ENCODE measurements at regions not wholly inside any gene's neighbourhood (a gene's known extent, or its start where the extent isn't known, plus 50 kb on each side); places are given as distances from the start of the nearest gene placed in this dataset.

- H3K4me3 ChIP-seq (ENCODE audit: low read depth in 1 of 2, low read length in 2 of 2): no peak overlapping the region
Measured at GRCh38 chr4:20474119-20474518, 222.4 kb downstream of the SLIT2 start.

DNA sequence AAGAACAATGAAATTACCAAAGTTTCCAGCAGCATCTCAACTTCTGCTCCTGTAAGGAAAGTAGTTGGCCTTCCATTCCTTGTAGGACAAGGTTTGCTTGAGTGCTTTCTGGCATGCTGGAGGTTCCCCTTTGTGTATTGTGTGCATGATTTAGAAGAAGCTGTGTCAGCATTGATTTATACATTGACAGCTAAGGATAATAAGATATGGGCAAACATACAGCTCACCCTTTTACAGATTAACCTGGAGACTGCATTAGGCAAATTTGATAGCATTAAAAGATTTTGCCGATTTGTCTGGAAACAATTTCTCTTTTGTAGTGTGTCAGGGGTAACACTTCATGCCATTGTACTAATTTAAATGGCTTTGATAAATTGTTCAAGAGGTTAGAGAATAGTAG is 221.8 kb upstream of the PACRGL start:
- Histone ChIP-seq H3K27ac (ENCODE audit: low read depth, low read length) (no peak overlapping the region), H3K9ac (ENCODE audit: low read depth in 1 of 2, low read length in 2 of 2) (no peak overlapping the region), H3K9me3 (ENCODE audit: control insufficient read depth in 1 of 2, low read length in 2 of 2) (no peaks in the 10 kb centered on the region)

More at GRCh38 chr4:20474119-20474518, 222.4 kb downstream of the SLIT2 start:
- Histone ChIP-seq H3K9ac (ENCODE audit: low read depth in 1 of 2, low read length in 2 of 2) (no peak overlapping the region), H3K36me3 (ENCODE audit: control insufficient read depth in 1 of 2, insufficient read depth in 2 of 2, low read length in 2 of 2) (no peaks in the 10 kb centered on the region), H3K4me1 (ENCODE audit: control insufficient read depth in 1 of 2, insufficient read depth in 2 of 2, low read length in 2 of 2) (no peaks in the 10 kb centered on the region), H3K27ac (ENCODE audit: low read depth, low read length) (no peak overlapping the region), H3K9me3 (ENCODE audit: control insufficient read depth in 1 of 2, low read length in 2 of 2) (no peaks in the 10 kb centered on the region), H3K27me3 (ENCODE audit: control insufficient read depth in 1 of 2, insufficient read depth in 2 of 2, low read length in 2 of 2) (no peaks in the 10 kb centered on the region)

DNA sequence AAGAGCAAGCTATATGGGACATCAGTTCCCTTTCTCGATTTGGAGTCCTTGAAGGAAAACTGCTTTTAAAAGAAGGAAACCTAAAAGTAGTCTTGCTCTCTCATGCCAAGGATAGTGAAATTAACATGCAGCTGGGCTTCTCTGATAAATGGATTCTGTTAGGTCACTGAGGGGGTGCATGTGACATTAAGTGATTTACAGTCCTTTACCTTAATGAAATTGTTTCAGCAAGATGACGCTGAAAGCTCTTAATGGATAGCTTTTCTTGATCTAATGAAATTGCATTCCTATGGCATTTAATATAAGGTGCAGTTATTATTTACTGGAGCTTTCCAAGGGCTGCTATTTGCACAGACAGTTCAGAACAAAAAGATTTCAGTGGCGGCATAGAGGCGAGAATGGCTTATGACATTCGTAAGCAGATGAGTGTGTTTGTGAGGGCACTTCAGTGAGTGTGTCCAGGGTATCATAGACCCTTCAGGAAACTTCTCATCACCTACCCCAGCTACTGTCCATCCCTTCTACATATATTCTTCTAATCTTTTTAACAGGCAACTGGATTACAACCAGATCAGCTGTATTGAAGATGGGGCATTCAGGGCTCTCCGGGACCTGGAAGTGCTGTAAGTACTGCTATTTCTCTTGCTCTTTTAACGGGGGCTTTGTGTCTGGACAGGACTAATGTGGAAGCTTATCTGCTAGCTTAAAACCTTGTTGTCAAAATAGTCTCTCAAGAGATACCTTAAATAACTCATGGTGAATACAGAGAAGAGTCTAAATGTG is 219.9 kb upstream of the PACRGL start:
- H3K4me3 ChIP-seq (ENCODE audit: low read depth in 1 of 2, low read length in 2 of 2): no peak overlapping the region

More for the DNA sequence above, 221.8 kb upstream of the PACRGL start:
- no peaks in the 10 kb centered on the region for H3K4me1 ChIP-seq (ENCODE audit: control insufficient read depth in 1 of 2, insufficient read depth in 2 of 2, low read length in 2 of 2)
- no peaks in the 10 kb centered on the region for H3K36me3 ChIP-seq (ENCODE audit: control insufficient read depth in 1 of 2, insufficient read depth in 2 of 2, low read length in 2 of 2)
- no peak overlapping the region for H3K4me3 ChIP-seq (ENCODE audit: low read depth in 1 of 2, low read length in 2 of 2)
- no peaks in the 10 kb centered on the region for H3K27me3 ChIP-seq (ENCODE audit: control insufficient read depth in 1 of 2, insufficient read depth in 2 of 2, low read length in 2 of 2)

DNA sequence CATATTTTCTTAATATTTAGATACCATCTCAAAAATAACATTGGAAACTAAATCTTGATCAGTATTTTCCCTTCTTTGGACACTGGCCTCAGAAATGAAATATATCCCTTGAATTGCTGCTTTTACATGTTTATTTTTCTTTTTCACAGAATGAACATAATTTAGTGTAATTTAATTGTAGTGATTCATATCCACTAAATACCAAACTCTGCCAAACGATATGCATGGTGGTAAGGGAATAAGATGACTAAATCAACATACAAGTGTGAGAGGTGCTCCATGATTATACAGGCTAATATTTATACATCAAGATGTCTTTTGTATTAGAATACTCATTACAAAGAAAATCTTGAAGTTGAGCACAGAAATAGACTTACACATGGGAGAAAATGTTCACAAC is 216.8 kb upstream of the PACRGL start:
- H3K27me3 ChIP-seq (ENCODE audit: control insufficient read depth in 1 of 2, insufficient read depth in 2 of 2, low read length in 2 of 2): no peaks in the 10 kb centered on the region
- no peaks in the 10 kb centered on the region for H3K9me3 ChIP-seq (ENCODE audit: control insufficient read depth in 1 of 2, low read length in 2 of 2)
- peaks cover 0 to 10% of the 10 kb centered on the region in 2 donors for H3K4me1 ChIP-seq (ENCODE audit: control insufficient read depth in 1 of 2, insufficient read depth in 2 of 2, low read length in 2 of 2)
- H3K36me3 ChIP-seq (ENCODE audit: control insufficient read depth in 1 of 2, insufficient read depth in 2 of 2, low read length in 2 of 2): no peaks in the 10 kb centered on the region
- no peak overlapping the region for H3K9ac ChIP-seq (ENCODE audit: low read depth in 1 of 2, low read length in 2 of 2)
- no peak overlapping the region for H3K4me3 ChIP-seq (ENCODE audit: low read depth in 1 of 2, low read length in 2 of 2)
- no peak overlapping the region for H3K27ac ChIP-seq (ENCODE audit: low read depth, low read length)

More for the DNA sequence above, 219.9 kb upstream of the PACRGL start:
- Histone ChIP-seq H3K36me3 (ENCODE audit: control insufficient read depth in 1 of 2, insufficient read depth in 2 of 2, low read length in 2 of 2) (no peaks in the 10 kb centered on the region), H3K27me3 (ENCODE audit: control insufficient read depth in 1 of 2, insufficient read depth in 2 of 2, low read length in 2 of 2) (no peaks in the 10 kb centered on the region), H3K9ac (ENCODE audit: low read depth in 1 of 2, low read length in 2 of 2) (no peak overlapping the region), H3K9me3 (ENCODE audit: control insufficient read depth in 1 of 2, low read length in 2 of 2) (no peaks in the 10 kb centered on the region), H3K4me1 (ENCODE audit: control insufficient read depth in 1 of 2, insufficient read depth in 2 of 2, low read length in 2 of 2) (no peaks in the 10 kb centered on the region), H3K27ac (ENCODE audit: low read depth, low read length) (no peak overlapping the region)

DNA sequence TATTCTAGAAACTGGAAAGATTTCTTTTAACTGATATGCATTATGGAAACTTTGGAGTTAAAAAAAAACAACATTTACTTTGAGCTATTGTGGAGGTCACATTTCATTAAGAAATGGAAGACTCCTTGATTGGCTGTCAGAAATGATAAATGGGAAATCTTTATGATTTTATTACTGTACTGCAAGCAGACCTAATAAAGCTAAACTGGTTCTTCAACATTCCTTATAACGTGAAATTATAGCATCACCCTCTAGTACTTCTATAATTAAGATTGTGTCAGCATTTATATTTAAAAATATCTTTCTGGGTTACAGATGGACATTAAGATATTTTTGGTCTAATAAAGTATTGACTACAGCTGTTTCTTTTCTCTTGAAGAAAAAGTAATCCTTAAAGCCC is 213.8 kb upstream of the PACRGL start:
- H3K4me1 ChIP-seq (ENCODE audit: control insufficient read depth in 1 of 2, insufficient read depth in 2 of 2, low read length in 2 of 2): peaks cover 0 to 10% of the 10 kb centered on the region in 2 donors
- no peak overlapping the region for H3K4me3 ChIP-seq (ENCODE audit: low read depth in 1 of 2, low read length in 2 of 2)
- no peak overlapping the region for H3K9ac ChIP-seq (ENCODE audit: low read depth in 1 of 2, low read length in 2 of 2)
- H3K27me3 ChIP-seq (ENCODE audit: control insufficient read depth in 1 of 2, insufficient read depth in 2 of 2, low read length in 2 of 2): no peaks in the 10 kb centered on the region
- no peak overlapping the region for H3K27ac ChIP-seq (ENCODE audit: low read depth, low read length)
- no peaks in the 10 kb centered on the region for H3K36me3 ChIP-seq (ENCODE audit: control insufficient read depth in 1 of 2, insufficient read depth in 2 of 2, low read length in 2 of 2)
- no peaks in the 10 kb centered on the region for H3K9me3 ChIP-seq (ENCODE audit: control insufficient read depth in 1 of 2, low read length in 2 of 2)

GRCh38 chr4:20487446-20487845 is 212.8 kb upstream of the PACRGL start:
- Histone ChIP-seq H3K9ac (ENCODE audit: low read depth in 1 of 2, low read length in 2 of 2) (no peak overlapping the region), H3K9me3 (ENCODE audit: control insufficient read depth in 1 of 2, low read length in 2 of 2) (no peaks in the 10 kb centered on the region), H3K36me3 (ENCODE audit: control insufficient read depth in 1 of 2, insufficient read depth in 2 of 2, low read length in 2 of 2) (no peaks in the 10 kb centered on the region), H3K27ac (ENCODE audit: low read depth, low read length) (no peak overlapping the region), H3K27me3 (ENCODE audit: control insufficient read depth in 1 of 2, insufficient read depth in 2 of 2, low read length in 2 of 2) (no peaks in the 10 kb centered on the region), H3K4me1 (ENCODE audit: control insufficient read depth in 1 of 2, insufficient read depth in 2 of 2, low read length in 2 of 2) (peaks cover 0 to 10% of the 10 kb centered on the region in 2 donors), H3K4me3 (ENCODE audit: low read depth in 1 of 2, low read length in 2 of 2) (no peak overlapping the region)

- Histone ChIP-seq H3K27ac (ENCODE audit: low read depth, low read length) (no peak overlapping the region), H3K36me3 (ENCODE audit: control insufficient read depth in 1 of 2, insufficient read depth in 2 of 2, low read length in 2 of 2) (no peaks in the 10 kb centered on the region), H3K4me3 (ENCODE audit: low read depth in 1 of 2, low read length in 2 of 2) (no peak overlapping the region)
Measured at GRCh38 chr4:20487852-20488251, 212.4 kb upstream of the PACRGL start.

DNA sequence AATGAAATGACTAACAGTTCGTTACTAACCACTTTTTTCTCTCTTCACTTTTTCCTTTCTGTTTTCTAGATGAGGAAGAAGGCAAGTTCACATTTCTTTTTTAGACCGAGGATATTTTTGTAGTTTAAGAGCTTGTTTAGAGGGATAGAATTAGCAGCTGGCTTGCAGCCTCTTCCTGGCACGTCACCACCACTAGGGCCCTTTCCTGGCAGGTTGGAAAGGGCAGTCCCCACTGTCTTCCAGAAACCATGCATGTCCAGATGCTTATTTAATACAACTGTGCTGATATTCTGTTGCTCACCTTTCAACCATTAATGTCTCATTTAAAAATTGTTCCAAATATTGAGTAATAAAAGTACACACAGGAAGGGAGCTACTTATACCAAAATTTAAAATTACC is 209.5 kb upstream of the PACRGL start:
- Histone ChIP-seq H3K27me3 (ENCODE audit: control insufficient read depth in 1 of 2, insufficient read depth in 2 of 2, low read length in 2 of 2) (no peaks in the 10 kb centered on the region), H3K36me3 (ENCODE audit: control insufficient read depth in 1 of 2, insufficient read depth in 2 of 2, low read length in 2 of 2) (no peaks in the 10 kb centered on the region), H3K27ac (ENCODE audit: low read depth, low read length) (no peak overlapping the region), H3K4me3 (ENCODE audit: low read depth in 1 of 2, low read length in 2 of 2) (no peak overlapping the region), H3K9ac (ENCODE audit: low read depth in 1 of 2, low read length in 2 of 2) (no peak overlapping the region), H3K9me3 (ENCODE audit: control insufficient read depth in 1 of 2, low read length in 2 of 2) (no peaks in the 10 kb centered on the region), H3K4me1 (ENCODE audit: control insufficient read depth in 1 of 2, insufficient read depth in 2 of 2, low read length in 2 of 2) (peaks cover 0 to 10% of the 10 kb centered on the region in 2 donors)

More at GRCh38 chr4:20487852-20488251, 212.4 kb upstream of the PACRGL start:
- Histone ChIP-seq H3K4me1 (ENCODE audit: control insufficient read depth in 1 of 2, insufficient read depth in 2 of 2, low read length in 2 of 2) (peaks cover 0 to 10% of the 10 kb centered on the region in 2 donors), H3K9me3 (ENCODE audit: control insufficient read depth in 1 of 2, low read length in 2 of 2) (no peaks in the 10 kb centered on the region), H3K9ac (ENCODE audit: low read depth in 1 of 2, low read length in 2 of 2) (no peak overlapping the region), H3K27me3 (ENCODE audit: control insufficient read depth in 1 of 2, insufficient read depth in 2 of 2, low read length in 2 of 2) (no peaks in the 10 kb centered on the region)

GRCh38 chr4:20493761-20494353 is 206.4 kb upstream of the PACRGL start:
- Histone ChIP-seq H3K9ac (ENCODE audit: low read depth in 1 of 2, low read length in 2 of 2) (no peak overlapping the region), H3K4me3 (ENCODE audit: low read depth in 1 of 2, low read length in 2 of 2) (no peak overlapping the region), H3K9me3 (ENCODE audit: control insufficient read depth in 1 of 2, low read length in 2 of 2) (no peaks in the 10 kb centered on the region), H3K27ac (ENCODE audit: low read depth, low read length) (no peak overlapping the region), H3K4me1 (ENCODE audit: control insufficient read depth in 1 of 2, insufficient read depth in 2 of 2, low read length in 2 of 2) (no peaks in the 10 kb centered on the region), H3K27me3 (ENCODE audit: control insufficient read depth in 1 of 2, insufficient read depth in 2 of 2, low read length in 2 of 2) (no peaks in the 10 kb centered on the region), H3K36me3 (ENCODE audit: control insufficient read depth in 1 of 2, insufficient read depth in 2 of 2, low read length in 2 of 2) (no peaks in the 10 kb centered on the region)

GRCh38 chr4:20496068-20496467 is 204.2 kb upstream of the PACRGL start:
- no peaks in the 10 kb centered on the region for H3K9me3 ChIP-seq (ENCODE audit: control insufficient read depth in 1 of 2, low read length in 2 of 2)
- no peaks in the 10 kb centered on the region for H3K4me1 ChIP-seq (ENCODE audit: control insufficient read depth in 1 of 2, insufficient read depth in 2 of 2, low read length in 2 of 2)
- H3K27ac ChIP-seq (ENCODE audit: low read depth, low read length): no peak overlapping the region
- H3K36me3 ChIP-seq (ENCODE audit: control insufficient read depth in 1 of 2, insufficient read depth in 2 of 2, low read length in 2 of 2): no peaks in the 10 kb centered on the region
- H3K4me3 ChIP-seq (ENCODE audit: low read depth in 1 of 2, low read length in 2 of 2): no peak overlapping the region
- no peaks in the 10 kb centered on the region for H3K27me3 ChIP-seq (ENCODE audit: control insufficient read depth in 1 of 2, insufficient read depth in 2 of 2, low read length in 2 of 2)
- no peak overlapping the region for H3K9ac ChIP-seq (ENCODE audit: low read depth in 1 of 2, low read length in 2 of 2)
